HCT116 (cell line): ENCODE measurements at regions not wholly inside any gene's neighbourhood (a gene's known extent, or its start where the extent isn't known, plus 50 kb on each side); places are given as distances from the start of the nearest gene placed in this dataset.

Experiments used
- ATAC-seq: fragments of 200-7000 bp; cut with Tn5 transposase; 2 replicates; pipeline ENCODE4 v1.9.1; 2020; ENCODE audit warnings: mild to moderate bottlenecking, moderate library complexity
- BruUV-seq: library from RNA; stranded (reverse); fragments of 400-500 nt; replicated peaks from 2 replicates; lab custom pipeline; 2021; lab: Mats Ljungman, UMichigan
- CTCF ChIA-PET: fragments of 300-600 bp; sonication (Branson Sonifier 250); formaldehyde crosslinking; loops from one replicate; lab custom pipeline; 2021; ENCODE audit warnings: antibody characterized with exemption; lab: Charles Lee
- POLR2A ChIA-PET: fragments of 300-600, 350-600 bp; sonication (Branson Sonifier 250); formaldehyde crosslinking; loops from one replicate; lab custom pipeline; 2021; ENCODE audit warnings: antibody characterized with exemption; lab: Charles Lee
- RAD21 ChIA-PET, 2 experiments: fragments of 300-600 bp; sonication (Branson Sonifier 250); formaldehyde crosslinking; loops; one replicate each; lab custom pipeline; 2023; ENCODE audit warnings: low total read pairs in 2 of 2; ENCODE audit not compliant: uncharacterized antibody in 2 of 2, unreplicated experiment in 2 of 2, low non-redundant PET in 1 of 2; lab: Charles Lee
- DNase-seq: peaks from one replicate; pipeline ENCODE4 v3.0.0-alpha.2; 2010; ENCODE audit warnings: low read depth, low spot score
- H2AFZ ChIP-seq: fragments of 200-600 bp; shearing (Covaris generic), sonication (generic); 2 replicates; pipeline ENCODE4 v1.6.1; 2017; ENCODE audit warnings: low read depth, mixed run types, mixed read lengths, antibody characterized with exemption, low read length; ENCODE audit not compliant: poor library complexity, severe bottlenecking
- H3K27ac ChIP-seq: 2 replicates; pipeline ENCODE4 v1.5.1; 2012; ENCODE audit warnings: low read depth, low read length
- H3K27me3 ChIP-seq: fragments of 200-600 bp; sonication (generic); 2 replicates; pipeline ENCODE4 v1.6.1; 2016; ENCODE audit warnings: mixed run types, low read length, mixed read lengths; ENCODE audit not compliant: insufficient read depth
- H3K36me3 ChIP-seq, 2 experiments: fragments of 200-500 bp in 1 of 2; fragments of 200-600 bp in 1 of 2; sonication (Bioruptor generic) in 1 of 2; sonication (generic) in 1 of 2; 2 replicates each; pipeline versions ENCODE4 v1.5.1 to v1.6.1; 2014 to 2016; ENCODE audit warnings: low read length in 2 of 2, inconsistent platforms in 1 of 2, mixed read lengths in 1 of 2, mixed run types in 1 of 2; ENCODE audit not compliant: insufficient read depth in 2 of 2, control insufficient read depth in 1 of 2
- H3K4me1 ChIP-seq, 2 experiments: fragments of 200-600 bp in 1 of 2; sonication (generic) in 1 of 2; 2 replicates each; pipeline versions ENCODE4 v1.5.1 to v1.6.1; 2012 to 2017; ENCODE audit warnings: low read length in 2 of 2, inconsistent platforms in 1 of 2, mild to moderate bottlenecking in 1 of 2, mixed read lengths in 1 of 2, mixed run types in 1 of 2, moderate library complexity in 1 of 2; ENCODE audit not compliant: insufficient read depth in 2 of 2, control insufficient read depth in 1 of 2
- H3K4me2 ChIP-seq: fragments of 200-600 bp; sonication (generic); 2 replicates; pipeline ENCODE4 v1.6.1; 2017; ENCODE audit warnings: mixed run types, low read length, mixed read lengths
- H3K4me3 ChIP-seq, 2 experiments: fragments of 200-600 bp in 1 of 2; sonication (generic) in 1 of 2; replicated peaks in 1 of 2; 2 replicates each; pipeline ENCODE4 v1.5.1; 2011 to 2016; ENCODE audit warnings: low read length in 2 of 2, control low read depth in 1 of 2, low read depth in 1 of 2, mild to moderate bottlenecking in 1 of 2, mixed read lengths in 1 of 2, mixed run types in 1 of 2
- H3K79me2 ChIP-seq: fragments of 200-600 bp; sonication (generic); 2 replicates; pipeline ENCODE4 v1.6.1; 2017; ENCODE audit warnings: mild to moderate bottlenecking, mixed run types, low read length, moderate library complexity, mixed read lengths; ENCODE audit not compliant: insufficient read depth
- H3K9ac ChIP-seq: fragments of 200-600 bp; sonication (generic); 2 replicates; pipeline ENCODE4 v1.6.1; 2016; ENCODE audit warnings: low read length, mixed read lengths
- H3K9me2 ChIP-seq: fragments of 200-600 bp; sonication (generic), shearing (Covaris generic); 2 replicates; pipeline ENCODE4 v1.6.1; 2017; ENCODE audit warnings: mixed run types, mild to moderate bottlenecking, moderate library complexity; ENCODE audit not compliant: insufficient read depth
- H3K9me3 ChIP-seq, 2 experiments: fragments of 200-500 bp in 1 of 2; fragments of 200-600 bp in 1 of 2; sonication (Bioruptor generic) in 1 of 2; sonication (generic) in 1 of 2; 2 replicates each; pipeline ENCODE4 v1.6.1; 2014 to 2017; ENCODE audit warnings: low read length in 2 of 2, mixed read lengths in 2 of 2, inconsistent platforms in 1 of 2, low read depth in 1 of 2, mild to moderate bottlenecking in 1 of 2, mixed run types in 1 of 2, moderate library complexity in 1 of 2; ENCODE audit not compliant: control insufficient read depth in 1 of 2, insufficient read depth in 1 of 2
- H4K20me1 ChIP-seq: fragments of 200-600 bp; sonication (generic), shearing (Covaris generic); 2 replicates; pipeline ENCODE4 v1.6.1; 2017; ENCODE audit warnings: mixed run types, mild to moderate bottlenecking, moderate library complexity; ENCODE audit not compliant: insufficient read depth
- CBX3 ChIP-seq: IDR thresholded peaks from 2 replicates; pipeline ENCODE4 v1.6.1; 2012; ENCODE audit warnings: low read depth
- FOSL1 ChIP-seq: IDR thresholded peaks from 2 replicates; pipeline ENCODE4 v1.6.1; 2012; ENCODE audit warnings: low read depth
- SIN3A ChIP-seq: IDR thresholded peaks from 2 replicates; pipeline ENCODE4 v1.6.1; 2012; ENCODE audit warnings: low read depth
- SRF ChIP-seq: IDR thresholded peaks from 2 replicates; pipeline ENCODE4 v1.6.1; 2012; ENCODE audit warnings: low read depth
- intact Hi-C: fragments of 100-400 bp; cut with micrococcal nuclease; formaldehyde crosslinking; loops from 2 replicates; pipeline ENCODE4 v1.10.0; 2022
- TF ChIP-seq, protein P1 (sequence below): IDR thresholded peaks from 2 replicates; pipeline ENCODE4 v1.6.1; 2012; ENCODE audit warnings: low read depth
- TF ChIP-seq, protein P2 (sequence below): IDR thresholded peaks from 2 replicates; pipeline ENCODE4 v1.6.1; 2011; ENCODE audit warnings: mild to moderate bottlenecking, low read length, moderate library complexity; ENCODE audit not compliant: insufficient replicate concordance; ENCODE audit errors: extremely low read depth
- TF ChIP-seq, protein P3 (sequence below), 3 experiments: fragments of 200-600 bp in 1 of 3; sonication (generic) in 1 of 3; IDR thresholded peaks in 2 of 3; conservative IDR thresholded peaks in 1 of 3; 2 replicates each; pipeline ENCODE4 v1.5.1; 2012 to 2017; ENCODE audit warnings: low read depth in 2 of 3, low read length in 2 of 3, antibody characterized with exemption in 1 of 3, borderline replicate concordance in 1 of 3, control low read depth in 1 of 3, mild to moderate bottlenecking in 1 of 3, mixed read lengths in 1 of 3, mixed run types in 1 of 3, moderate library complexity in 1 of 3; ENCODE audit not compliant: insufficient read depth in 1 of 3

DNA sequence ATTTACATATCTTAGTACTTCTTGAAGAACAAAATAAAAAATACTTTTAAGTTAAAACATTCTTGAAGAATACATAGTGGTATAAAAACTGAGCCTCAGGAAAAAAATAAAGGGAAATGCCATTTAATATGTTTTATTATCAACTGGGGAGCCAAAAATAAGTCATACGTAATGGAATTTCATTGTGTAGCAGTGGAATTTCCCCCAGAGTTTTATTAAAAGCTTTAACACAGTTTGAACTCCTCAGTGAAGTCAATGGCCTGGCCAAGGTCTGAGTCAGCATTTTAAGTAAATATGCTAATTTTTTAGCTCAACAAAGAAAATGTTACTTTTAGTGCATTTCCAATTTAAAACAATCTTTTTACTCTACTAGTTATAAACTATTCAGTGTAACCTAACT lies 350.1 kb upstream of the ATP2B1 start:
- DNase-seq: no peak
- Histone ChIP-seq H3K9ac (no peak overlapping the region), H3K4me3 (no peak overlapping the region), H2AFZ (no peak overlapping the region), H3K27me3 (no peaks in the 10 kb centered on the region)
- POLR2A ChIA-PET: no interaction called here
- no peak for TF ChIP-seq CBX3
- TF ChIP-seq, protein P1, sequence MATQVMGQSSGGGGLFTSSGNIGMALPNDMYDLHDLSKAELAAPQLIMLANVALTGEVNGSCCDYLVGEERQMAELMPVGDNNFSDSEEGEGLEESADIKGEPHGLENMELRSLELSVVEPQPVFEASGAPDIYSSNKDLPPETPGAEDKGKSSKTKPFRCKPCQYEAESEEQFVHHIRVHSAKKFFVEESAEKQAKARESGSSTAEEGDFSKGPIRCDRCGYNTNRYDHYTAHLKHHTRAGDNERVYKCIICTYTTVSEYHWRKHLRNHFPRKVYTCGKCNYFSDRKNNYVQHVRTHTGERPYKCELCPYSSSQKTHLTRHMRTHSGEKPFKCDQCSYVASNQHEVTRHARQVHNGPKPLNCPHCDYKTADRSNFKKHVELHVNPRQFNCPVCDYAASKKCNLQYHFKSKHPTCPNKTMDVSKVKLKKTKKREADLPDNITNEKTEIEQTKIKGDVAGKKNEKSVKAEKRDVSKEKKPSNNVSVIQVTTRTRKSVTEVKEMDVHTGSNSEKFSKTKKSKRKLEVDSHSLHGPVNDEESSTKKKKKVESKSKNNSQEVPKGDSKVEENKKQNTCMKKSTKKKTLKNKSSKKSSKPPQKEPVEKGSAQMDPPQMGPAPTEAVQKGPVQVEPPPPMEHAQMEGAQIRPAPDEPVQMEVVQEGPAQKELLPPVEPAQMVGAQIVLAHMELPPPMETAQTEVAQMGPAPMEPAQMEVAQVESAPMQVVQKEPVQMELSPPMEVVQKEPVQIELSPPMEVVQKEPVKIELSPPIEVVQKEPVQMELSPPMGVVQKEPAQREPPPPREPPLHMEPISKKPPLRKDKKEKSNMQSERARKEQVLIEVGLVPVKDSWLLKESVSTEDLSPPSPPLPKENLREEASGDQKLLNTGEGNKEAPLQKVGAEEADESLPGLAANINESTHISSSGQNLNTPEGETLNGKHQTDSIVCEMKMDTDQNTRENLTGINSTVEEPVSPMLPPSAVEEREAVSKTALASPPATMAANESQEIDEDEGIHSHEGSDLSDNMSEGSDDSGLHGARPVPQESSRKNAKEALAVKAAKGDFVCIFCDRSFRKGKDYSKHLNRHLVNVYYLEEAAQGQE: no peak
- TF ChIP-seq SRF: no peak
- no peak for TF ChIP-seq SIN3A
- TF ChIP-seq, all 23 proteins: peak for 0
- H3K4me1 ChIP-seq: 0 out of 4 replicates have a peak, but pooled peaks cover 0 to 6% of the 10 kb centered on the region in 2 experiments
- no peaks in the 10 kb centered on the region for H3K9me2 ChIP-seq
- no peaks in the 10 kb centered on the region for H3K9me3 ChIP-seq
- H3K36me3 ChIP-seq: no peaks in the 10 kb centered on the region
- ATAC-seq: no peak
- ChIA-PET RAD21 (no interaction called here), CTCF (no interaction called here)
- no peak overlapping the region for H3K4me2 ChIP-seq
- H3K27ac ChIP-seq: no peak overlapping the region
- intact Hi-C loops: no loop called here
- H4K20me1 ChIP-seq: no peaks in the 10 kb centered on the region
- no TSS peak for BruUV-seq
- H3K79me2 ChIP-seq: no peaks in the 10 kb centered on the region

- Histone ChIP-seq H3K4me3 (no peak overlapping the region), H2AFZ (no peak overlapping the region), H3K27ac (no peak overlapping the region), H3K4me2 (no peak overlapping the region), H3K9me3 (no peaks in the 10 kb centered on the region), H3K4me1 (no peaks in the 10 kb centered on the region), H3K27me3 (no peaks in the 10 kb centered on the region), H3K36me3 (no peaks in the 10 kb centered on the region), H3K9me2 (no peaks in the 10 kb centered on the region), H3K9ac (no peak overlapping the region), H4K20me1 (no peaks in the 10 kb centered on the region), H3K79me2 (no peaks in the 10 kb centered on the region)
- DNase-seq (no peak), ATAC-seq (no peak)
- intact Hi-C loops: no loop called here
- RAD21 ChIA-PET: no interaction called here
- POLR2A ChIA-PET: no interaction called here
- no TSS peak for BruUV-seq
- CTCF ChIA-PET: no interaction called here
- TF ChIP-seq, protein P2, sequence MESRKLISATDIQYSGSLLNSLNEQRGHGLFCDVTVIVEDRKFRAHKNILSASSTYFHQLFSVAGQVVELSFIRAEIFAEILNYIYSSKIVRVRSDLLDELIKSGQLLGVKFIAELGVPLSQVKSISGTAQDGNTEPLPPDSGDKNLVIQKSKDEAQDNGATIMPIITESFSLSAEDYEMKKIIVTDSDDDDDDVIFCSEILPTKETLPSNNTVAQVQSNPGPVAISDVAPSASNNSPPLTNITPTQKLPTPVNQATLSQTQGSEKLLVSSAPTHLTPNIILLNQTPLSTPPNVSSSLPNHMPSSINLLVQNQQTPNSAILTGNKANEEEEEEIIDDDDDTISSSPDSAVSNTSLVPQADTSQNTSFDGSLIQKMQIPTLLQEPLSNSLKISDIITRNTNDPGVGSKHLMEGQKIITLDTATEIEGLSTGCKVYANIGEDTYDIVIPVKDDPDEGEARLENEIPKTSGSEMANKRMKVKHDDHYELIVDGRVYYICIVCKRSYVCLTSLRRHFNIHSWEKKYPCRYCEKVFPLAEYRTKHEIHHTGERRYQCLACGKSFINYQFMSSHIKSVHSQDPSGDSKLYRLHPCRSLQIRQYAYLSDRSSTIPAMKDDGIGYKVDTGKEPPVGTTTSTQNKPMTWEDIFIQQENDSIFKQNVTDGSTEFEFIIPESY: no peak
- TF ChIP-seq, protein P1: no peak
- TF ChIP-seq, protein P3, sequence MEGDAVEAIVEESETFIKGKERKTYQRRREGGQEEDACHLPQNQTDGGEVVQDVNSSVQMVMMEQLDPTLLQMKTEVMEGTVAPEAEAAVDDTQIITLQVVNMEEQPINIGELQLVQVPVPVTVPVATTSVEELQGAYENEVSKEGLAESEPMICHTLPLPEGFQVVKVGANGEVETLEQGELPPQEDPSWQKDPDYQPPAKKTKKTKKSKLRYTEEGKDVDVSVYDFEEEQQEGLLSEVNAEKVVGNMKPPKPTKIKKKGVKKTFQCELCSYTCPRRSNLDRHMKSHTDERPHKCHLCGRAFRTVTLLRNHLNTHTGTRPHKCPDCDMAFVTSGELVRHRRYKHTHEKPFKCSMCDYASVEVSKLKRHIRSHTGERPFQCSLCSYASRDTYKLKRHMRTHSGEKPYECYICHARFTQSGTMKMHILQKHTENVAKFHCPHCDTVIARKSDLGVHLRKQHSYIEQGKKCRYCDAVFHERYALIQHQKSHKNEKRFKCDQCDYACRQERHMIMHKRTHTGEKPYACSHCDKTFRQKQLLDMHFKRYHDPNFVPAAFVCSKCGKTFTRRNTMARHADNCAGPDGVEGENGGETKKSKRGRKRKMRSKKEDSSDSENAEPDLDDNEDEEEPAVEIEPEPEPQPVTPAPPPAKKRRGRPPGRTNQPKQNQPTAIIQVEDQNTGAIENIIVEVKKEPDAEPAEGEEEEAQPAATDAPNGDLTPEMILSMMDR (IDR thresholded peaks at IDR 0.05 in 2 of 3, conservative IDR thresholded peaks at IDR 0.05 in 1 of 3; ENCODE audit: borderline replicate concordance in 1 of 3, insufficient read depth in 1 of 3, low read depth in 2 of 3, low read length in 2 of 3): no peak
- TF ChIP-seq CBX3 (no peak), SIN3A (no peak), FOSL1 (no peak)
Observed at GRCh38 chr12:90055071-90055470, 346.4 kb upstream of the ATP2B1 start.
